ENCODE measurements at regions not wholly inside any gene's neighbourhood (a gene's known extent, or its start where the extent isn't known, plus 50 kb on each side); places are given as distances from the start of the nearest gene placed in this dataset.

GRCh38 chr2:211237586-211238275 lies 681.3 kb downstream of the CPS1 start:
- Histone ChIP-seq H3K27me3 (replicated peaks in 1 of 4; ENCODE audit: control insufficient read depth in 3 of 4, extremely low read depth in 1 of 4, insufficient read depth in 3 of 4, low read length in 3 of 4) (no peaks in the 10 kb centered on the region), H3K4me1 (replicated peaks in 1 of 4; ENCODE audit: control insufficient read depth in 3 of 4, insufficient read depth in 4 of 4, low read length in 3 of 4) (no peaks in the 10 kb centered on the region), H3K18ac (ENCODE audit: extremely low read depth, low read length) (no peak overlapping the region), H3K9ac (replicated peaks in 1 of 4; ENCODE audit: extremely low read depth in 1 of 4, low read depth in 3 of 4, low read length in 3 of 4) (peak overlapping the region in 1 of 4 experiments; percentile 34; a peak in 1 of 7 replicates), H3K36me3 (ENCODE audit: control insufficient read depth in 2 of 4, insufficient read depth in 4 of 4, low read length in 3 of 4) (no peaks in the 10 kb centered on the region), H3K4me3 (ENCODE audit: extremely low read depth in 1 of 4, insufficient read depth in 2 of 4, low read depth in 3 of 4, low read length in 4 of 4) (no peak overlapping the region), H4K20me1 (replicated peaks in 1 of 2; ENCODE audit: control insufficient read depth in 1 of 2, insufficient read depth in 2 of 2, low read length in 2 of 2) (no peaks in the 10 kb centered on the region), H4K91ac (replicated peaks; ENCODE audit: insufficient read length, low read length) (no peak overlapping the region), H3K23me2 (ENCODE audit: low read depth, low read length) (no peaks in the 10 kb centered on the region), H3K14ac (ENCODE audit: insufficient read length) (no peak overlapping the region), H2BK20ac (ENCODE audit: low read length) (no peak overlapping the region), H2BK15ac (ENCODE audit: low read length) (no peak overlapping the region), H3K9me3 (ENCODE audit: insufficient read depth in 2 of 2, low read depth in 1 of 2, low read length in 1 of 2) (no peaks in the 10 kb centered on the region), H3K79me2 (ENCODE audit: control insufficient read depth in 1 of 2, insufficient read depth in 2 of 2, low read length in 2 of 2) (no peaks in the 10 kb centered on the region), H4K5ac (ENCODE audit: insufficient read length, low read depth, low read length) (no peak overlapping the region), H3K79me1 (ENCODE audit: low read depth, low read length) (no peaks in the 10 kb centered on the region), H2AK5ac (ENCODE audit: low read depth, low read length) (no peak overlapping the region), H2BK5ac (ENCODE audit: low read depth, low read length) (no peak overlapping the region), H4K8ac (ENCODE audit: extremely low read depth, insufficient read depth, low read length) (no peak overlapping the region), H3K4ac (replicated peaks; ENCODE audit: insufficient read length, low read depth, low read length) (no peak overlapping the region), H2BK120ac (replicated peaks; ENCODE audit: low read depth, low read length) (no peak overlapping the region), H3K56ac (replicated peaks; ENCODE audit: insufficient read length, low read depth, low read length) (no peak overlapping the region), H3K4me2 (ENCODE audit: insufficient read depth in 1 of 2, low read depth in 2 of 2, low read length in 2 of 2) (no peak overlapping the region), H2AFZ (ENCODE audit: low read length) (peak overlapping the region; percentile 23; the same call in 1 of the 2 replicates), H2BK12ac (ENCODE audit: low read depth, low read length) (no peak overlapping the region), H3K27ac (ENCODE audit: low read depth, low read length) (no peak overlapping the region), H3K23ac (ENCODE audit: insufficient read length) (no peak overlapping the region)
- DNase-seq (ENCODE audit: low read depth in 1 of 2, low spot score in 2 of 2), result no peak
- no peak for FAIRE-seq
- ChIA-PET POLR2A (ENCODE audit: partially characterized antibody) (no interaction called here), CTCF (ENCODE audit: partially characterized antibody) (no interaction called here)
- 93% methylated on average over 4 of the region's 4 CpGs; no CpG with 5 or more reads in 1 of the 2 experiments for WGBS, 2 experiments (ENCODE audit: extremely low coverage in 1 of 2, insufficient coverage in 1 of 2, insufficient read length in 1 of 2, insufficient replicate concordance in 2 of 2, low coverage in 1 of 2, low lambda C conversion rate in 2 of 2, missing lambda C conversion rate in 1 of 2)
- TF ChIP-seq CBX8 (IDR thresholded peaks at IDR 0.05; ENCODE audit: borderline replicate concordance, low read depth, low read length), result no peak
- no peak for TF ChIP-seq SP2 (IDR thresholded peaks at IDR 0.05; ENCODE audit: low read length)
- TF ChIP-seq POLR2A (IDR thresholded peaks at IDR 0.05; ENCODE audit: control extremely low read depth in 1 of 2, low read depth in 2 of 2, low read length in 2 of 2), result no peak
